ENCODE measurements at regions not wholly inside any gene's neighbourhood (a gene's known extent, or its start where the extent isn't known, plus 50 kb on each side); places are given as distances from the start of the nearest gene placed in this dataset.

DNA sequence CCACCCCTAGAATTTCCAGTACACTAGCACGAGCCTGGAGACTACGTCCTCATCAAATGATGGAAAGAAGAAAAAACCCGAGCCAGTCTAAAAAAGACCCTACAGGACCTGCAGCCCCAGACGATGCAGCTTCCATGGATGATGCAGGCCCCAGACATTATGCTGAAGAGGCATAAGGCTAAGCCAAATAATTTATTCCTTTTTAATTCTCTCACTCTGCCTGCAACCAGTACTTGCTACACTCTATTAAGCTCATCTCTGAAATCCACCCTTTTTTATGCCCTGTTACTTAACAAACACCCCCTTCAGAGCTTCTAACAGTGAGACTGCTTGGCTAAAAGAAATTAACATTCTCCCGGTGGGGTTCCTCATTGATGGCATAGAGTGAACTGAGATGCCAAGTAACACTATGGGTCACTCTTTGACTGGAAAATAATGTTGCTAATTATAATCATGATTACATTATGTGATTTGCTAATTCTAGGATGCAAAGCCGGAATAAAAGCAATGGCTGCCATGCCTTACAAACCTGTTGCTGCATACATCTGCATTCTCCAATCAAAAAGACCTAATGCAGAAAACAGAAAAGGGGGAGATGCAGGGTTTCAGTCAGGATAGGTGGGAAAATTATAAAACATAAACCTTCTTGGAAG, 1462.4 kb downstream of the UQCRFS1 start:
- H3K4me1 ChIP-seq (ENCODE audit: insufficient read depth, low read length), result peaks cover 9% of the 10 kb centered on the region
- H3K9me3 ChIP-seq (ENCODE audit: low read length), result no peaks in the 10 kb centered on the region
- H3K4me3 ChIP-seq (ENCODE audit: low read length), result no peak overlapping the region
- H3K27me3 ChIP-seq (ENCODE audit: insufficient read depth, low read length), result no peaks in the 10 kb centered on the region
- no peaks in the 10 kb centered on the region for H3K36me3 ChIP-seq (ENCODE audit: insufficient read depth, low read length)
- no peak overlapping the region for H2AFZ ChIP-seq (ENCODE audit: low read depth, low read length)

DNA sequence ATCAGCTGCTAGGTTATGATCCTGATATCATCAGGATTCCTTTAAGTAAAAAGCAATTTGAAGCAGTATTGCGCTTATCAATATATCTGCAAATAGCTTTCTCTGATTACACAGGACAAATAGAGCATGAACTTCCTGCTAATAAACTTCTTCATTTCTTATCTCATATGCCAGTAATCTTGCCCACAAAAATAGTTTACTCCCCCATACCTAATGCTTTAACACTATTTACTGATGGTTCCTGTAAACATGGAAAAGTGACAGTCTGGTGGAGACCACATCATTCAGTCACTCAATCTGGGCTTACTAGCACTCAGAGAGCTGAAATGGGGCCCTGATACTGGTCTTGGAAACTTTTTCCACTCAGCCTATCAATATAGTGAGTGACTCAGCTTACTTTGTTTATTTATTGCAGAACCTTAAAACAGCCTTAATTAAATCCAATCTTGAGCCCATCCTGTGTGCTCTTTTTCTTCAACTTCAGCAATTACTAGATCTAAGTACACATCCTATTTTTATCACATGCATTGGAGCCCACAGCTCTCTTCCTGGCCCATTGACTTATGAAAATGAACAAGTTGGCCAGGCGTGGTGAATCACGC, 1464.3 kb downstream of the UQCRFS1 start:
- H3K4me3 ChIP-seq (ENCODE audit: low read length), result no peak overlapping the region
- H3K4me1 ChIP-seq (ENCODE audit: insufficient read depth, low read length), result peaks cover 9% of the 10 kb centered on the region
- H3K36me3 ChIP-seq (ENCODE audit: insufficient read depth, low read length), result no peaks in the 10 kb centered on the region
- H2AFZ ChIP-seq (ENCODE audit: low read depth, low read length), result no peak overlapping the region
- H3K9me3 ChIP-seq (ENCODE audit: low read length), result no peaks in the 10 kb centered on the region
- no peaks in the 10 kb centered on the region for H3K27me3 ChIP-seq (ENCODE audit: insufficient read depth, low read length)

DNA sequence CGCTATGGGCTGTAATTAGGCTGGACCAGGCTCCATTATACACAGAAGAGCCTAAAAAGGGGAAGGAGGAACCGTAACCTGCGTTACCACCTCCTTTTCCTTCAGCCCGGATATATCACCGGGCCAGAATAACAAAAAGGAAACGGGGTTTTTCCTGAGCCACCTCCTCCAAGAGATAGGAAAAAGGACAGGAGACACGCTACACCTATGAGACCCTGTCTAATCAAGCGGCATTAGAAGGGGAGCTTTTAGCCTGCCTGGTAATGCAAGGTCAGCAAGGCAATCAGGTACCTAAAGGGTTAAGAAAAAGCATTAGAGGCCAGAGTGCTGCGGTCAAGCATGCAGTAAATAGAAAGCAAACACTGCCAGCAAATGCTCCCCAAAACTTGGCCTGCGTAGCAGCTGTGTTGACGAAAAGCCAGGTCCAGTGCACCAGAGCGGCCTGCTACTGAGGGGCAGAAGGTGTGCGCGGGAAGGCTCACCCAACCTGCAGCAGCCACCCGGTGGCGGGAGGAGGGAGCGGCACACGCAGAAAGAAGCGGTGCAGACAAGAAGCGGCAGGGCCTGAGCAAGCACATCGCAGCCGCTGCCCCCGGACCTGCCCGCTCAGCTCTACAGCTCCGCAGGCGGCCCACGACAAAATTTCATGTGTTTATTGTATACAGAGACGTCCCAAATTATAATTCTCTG, 1466.1 kb downstream of the UQCRFS1 start:
- H3K9me3 ChIP-seq (ENCODE audit: low read length), result no peaks in the 10 kb centered on the region

DNA sequence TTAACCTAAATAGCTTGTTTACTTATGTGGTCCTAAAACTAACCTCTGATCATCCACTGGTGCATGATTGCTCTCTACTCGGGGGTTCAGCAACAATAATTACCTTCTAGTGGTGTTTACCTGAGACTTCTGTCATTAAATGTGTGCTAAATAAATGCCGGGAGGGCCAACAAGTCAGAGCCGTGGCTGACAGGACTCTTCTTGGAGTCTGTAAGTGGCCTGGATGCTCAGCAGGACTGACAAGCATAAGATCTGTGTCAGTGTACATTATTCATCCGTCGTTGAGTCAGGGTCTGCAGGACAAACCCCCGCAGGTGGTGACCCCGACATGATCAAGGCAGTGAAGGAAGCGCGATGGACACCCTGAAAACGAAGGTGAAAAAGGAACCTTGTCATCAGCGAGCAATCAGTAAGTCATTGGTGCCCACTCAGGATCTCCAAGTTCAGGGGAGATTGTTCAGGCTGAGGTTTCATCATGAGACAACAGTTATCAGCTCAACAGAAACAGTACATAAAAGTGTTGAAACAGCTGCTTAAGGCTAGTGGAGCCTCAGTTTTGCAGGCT, 1466.9 kb downstream of the UQCRFS1 start:
- Histone ChIP-seq H3K27me3 (ENCODE audit: insufficient read depth, low read length) (no peaks in the 10 kb centered on the region), H3K4me3 (ENCODE audit: low read length) (no peak overlapping the region), H3K36me3 (ENCODE audit: insufficient read depth, low read length) (no peaks in the 10 kb centered on the region), H3K4me1 (ENCODE audit: insufficient read depth, low read length) (peaks cover 9% of the 10 kb centered on the region), H2AFZ (ENCODE audit: low read depth, low read length) (no peak overlapping the region), H3K9me3 (ENCODE audit: low read length) (no peaks in the 10 kb centered on the region)

More for the DNA sequence above, 1466.1 kb downstream of the UQCRFS1 start:
- Histone ChIP-seq H3K27me3 (ENCODE audit: insufficient read depth, low read length) (no peaks in the 10 kb centered on the region), H3K4me1 (ENCODE audit: insufficient read depth, low read length) (peaks cover 9% of the 10 kb centered on the region), H2AFZ (ENCODE audit: low read depth, low read length) (no peak overlapping the region), H3K4me3 (ENCODE audit: low read length) (no peak overlapping the region), H3K36me3 (ENCODE audit: insufficient read depth, low read length) (no peaks in the 10 kb centered on the region)

DNA sequence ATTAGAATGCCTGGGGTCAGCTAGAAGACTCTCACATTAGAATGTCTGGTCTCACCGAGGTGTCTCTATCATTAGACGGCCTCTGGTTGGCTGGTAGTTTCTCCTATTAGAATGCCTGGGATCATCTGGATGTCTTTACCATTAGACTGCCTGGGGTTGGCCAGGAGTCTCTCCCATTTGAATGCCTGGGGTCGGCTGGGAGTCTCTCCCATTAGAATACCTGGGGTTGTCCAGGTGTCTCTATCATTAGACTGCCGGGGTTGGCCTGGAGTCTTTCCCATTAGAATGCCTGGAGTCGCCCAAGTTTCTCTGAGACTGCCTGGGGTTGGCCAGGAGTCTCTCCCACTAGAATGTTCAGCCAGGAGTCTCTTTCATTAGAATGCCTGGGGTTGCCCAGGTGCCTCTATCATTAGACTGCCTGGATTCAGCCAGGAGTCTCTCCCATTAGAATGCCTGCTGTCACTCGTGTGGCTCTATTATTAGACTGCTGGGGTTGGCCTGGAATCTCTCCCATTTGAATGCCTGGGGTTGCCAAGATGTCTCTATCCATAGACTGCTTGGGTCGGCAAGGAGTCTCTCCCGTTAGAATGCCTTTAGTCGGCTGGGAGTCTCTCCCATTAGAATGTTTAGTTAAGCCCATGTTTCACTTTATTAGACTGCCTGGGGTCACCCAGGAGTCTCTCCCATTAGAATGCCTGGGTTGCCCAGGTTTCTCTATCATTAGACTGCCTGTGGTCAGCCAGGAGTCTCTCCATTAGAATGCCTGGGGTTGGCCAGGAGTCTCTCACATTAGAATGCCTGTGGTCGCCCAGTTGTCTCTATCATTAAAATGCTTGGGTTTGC, 1467.8 kb downstream of the UQCRFS1 start:
- Histone ChIP-seq H3K9me3 (ENCODE audit: low read length) (no peaks in the 10 kb centered on the region), H3K27me3 (ENCODE audit: insufficient read depth, low read length) (no peaks in the 10 kb centered on the region), H3K4me1 (ENCODE audit: insufficient read depth, low read length) (peaks cover 2% of the 10 kb centered on the region), H2AFZ (ENCODE audit: low read depth, low read length) (no peak overlapping the region), H3K36me3 (ENCODE audit: insufficient read depth, low read length) (no peaks in the 10 kb centered on the region), H3K4me3 (ENCODE audit: low read length) (no peak overlapping the region)

DNA sequence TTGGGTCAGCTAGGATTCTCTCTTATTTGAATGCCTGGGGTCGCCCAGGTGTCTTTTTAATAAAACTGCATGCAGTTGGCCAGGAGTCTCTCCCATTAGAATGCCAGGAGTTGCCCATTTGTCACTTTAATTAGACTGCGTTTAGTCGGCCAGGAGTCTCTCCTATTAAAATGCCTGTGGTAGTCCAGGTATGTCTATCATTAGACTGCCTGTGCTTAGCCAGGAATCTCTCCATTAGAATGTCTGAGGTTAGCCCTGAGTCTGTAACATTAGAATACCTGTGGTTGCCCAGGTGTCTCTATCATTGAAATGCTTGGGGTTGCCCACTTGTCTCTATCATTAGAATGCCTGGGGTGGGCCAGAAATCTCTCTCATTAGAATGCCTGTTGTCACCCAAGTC, 1470.9 kb downstream of the UQCRFS1 start:
- Histone ChIP-seq H3K27me3 (ENCODE audit: insufficient read depth, low read length) (no peaks in the 10 kb centered on the region), H3K4me1 (ENCODE audit: insufficient read depth, low read length) (no peaks in the 10 kb centered on the region), H3K9me3 (ENCODE audit: low read length) (no peaks in the 10 kb centered on the region), H3K36me3 (ENCODE audit: insufficient read depth, low read length) (no peaks in the 10 kb centered on the region), H3K4me3 (ENCODE audit: low read length) (no peak overlapping the region), H2AFZ (ENCODE audit: low read depth, low read length) (no peak overlapping the region)

DNA sequence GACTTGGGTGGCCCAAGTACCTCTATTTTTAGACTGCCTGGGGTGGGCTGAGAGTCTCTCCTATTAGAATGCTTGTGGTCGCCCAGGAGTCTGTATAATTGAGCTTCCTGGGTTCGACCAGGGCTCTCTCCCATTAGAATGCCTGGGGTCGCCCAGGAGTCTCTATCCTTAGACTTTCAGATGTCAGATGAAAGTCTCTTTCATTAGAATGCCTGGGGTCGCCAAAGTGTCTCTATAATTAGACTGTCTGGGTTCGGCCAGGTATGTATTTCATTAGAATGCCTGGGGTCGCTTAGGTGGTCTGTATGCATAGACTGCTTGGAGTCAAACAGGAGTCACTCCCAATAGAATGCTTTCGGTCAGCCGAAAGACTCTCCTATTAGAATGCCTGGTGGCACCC, 1471.7 kb downstream of the UQCRFS1 start:
- no peaks in the 10 kb centered on the region for H3K36me3 ChIP-seq (ENCODE audit: insufficient read depth, low read length)
- H3K4me1 ChIP-seq (ENCODE audit: insufficient read depth, low read length), result no peaks in the 10 kb centered on the region
- H3K27me3 ChIP-seq (ENCODE audit: insufficient read depth, low read length), result no peaks in the 10 kb centered on the region
- no peaks in the 10 kb centered on the region for H3K9me3 ChIP-seq (ENCODE audit: low read length)
- H2AFZ ChIP-seq (ENCODE audit: low read depth, low read length), result no peak overlapping the region
- no peak overlapping the region for H3K4me3 ChIP-seq (ENCODE audit: low read length)

DNA sequence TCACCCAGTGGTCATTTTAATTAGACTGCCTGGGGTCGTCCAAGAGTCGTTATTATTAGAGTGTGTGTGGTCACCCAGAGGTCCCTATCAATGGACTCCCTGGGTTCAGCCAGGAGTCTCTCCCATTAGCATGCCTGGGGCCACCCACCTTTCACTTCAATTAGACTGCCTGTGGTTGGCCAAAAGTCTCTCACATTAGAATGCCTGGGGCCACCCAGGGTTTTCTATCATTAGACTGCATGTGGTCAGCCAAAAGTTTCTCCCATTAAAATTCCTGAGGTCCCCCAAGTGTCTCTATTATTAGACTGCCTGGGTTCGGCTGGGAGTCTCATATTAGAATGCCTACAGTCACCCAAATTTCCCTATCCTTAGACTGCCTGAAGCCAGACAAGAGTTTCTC, 1472.6 kb downstream of the UQCRFS1 start:
- no peak overlapping the region for H3K4me3 ChIP-seq (ENCODE audit: low read length)
- H3K9me3 ChIP-seq (ENCODE audit: low read length), result no peaks in the 10 kb centered on the region
- no peak overlapping the region for H2AFZ ChIP-seq (ENCODE audit: low read depth, low read length)
- no peaks in the 10 kb centered on the region for H3K4me1 ChIP-seq (ENCODE audit: insufficient read depth, low read length)
- no peaks in the 10 kb centered on the region for H3K36me3 ChIP-seq (ENCODE audit: insufficient read depth, low read length)
- no peaks in the 10 kb centered on the region for H3K27me3 ChIP-seq (ENCODE audit: insufficient read depth, low read length)

DNA sequence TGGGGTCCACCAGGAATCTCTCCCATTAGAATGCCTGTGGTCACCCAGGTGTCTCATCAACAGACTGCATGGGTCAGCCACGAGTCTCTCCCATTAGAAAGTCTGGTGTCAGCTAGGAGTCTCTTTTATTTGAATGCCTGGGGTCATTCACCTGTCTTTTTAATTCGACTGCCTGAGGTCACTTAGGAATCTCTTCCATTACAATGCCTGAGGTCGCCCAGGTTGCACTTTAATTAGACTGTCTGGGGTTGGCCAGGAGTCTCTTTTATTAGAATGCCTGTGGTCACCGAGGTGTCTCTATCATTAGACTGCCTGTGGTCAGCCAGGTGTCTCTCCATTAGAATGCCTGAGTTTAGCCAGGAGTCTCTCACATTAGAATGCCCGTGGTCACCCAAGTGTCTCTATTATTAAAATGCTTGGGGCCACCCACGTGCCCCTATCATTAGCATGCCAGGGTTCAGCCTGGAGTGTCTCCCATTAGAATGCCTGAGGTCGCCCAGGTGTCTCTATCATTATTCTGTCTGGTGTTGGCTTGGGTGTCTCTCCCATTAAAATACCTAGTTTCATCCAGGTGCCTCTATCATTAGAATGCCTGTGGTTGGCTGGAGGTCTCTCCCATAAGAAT, 1474.3 kb downstream of the UQCRFS1 start:
- no peak overlapping the region for H2AFZ ChIP-seq (ENCODE audit: low read depth, low read length)
- no peaks in the 10 kb centered on the region for H3K27me3 ChIP-seq (ENCODE audit: insufficient read depth, low read length)
- H3K4me3 ChIP-seq (ENCODE audit: low read length), result no peak overlapping the region

DNA sequence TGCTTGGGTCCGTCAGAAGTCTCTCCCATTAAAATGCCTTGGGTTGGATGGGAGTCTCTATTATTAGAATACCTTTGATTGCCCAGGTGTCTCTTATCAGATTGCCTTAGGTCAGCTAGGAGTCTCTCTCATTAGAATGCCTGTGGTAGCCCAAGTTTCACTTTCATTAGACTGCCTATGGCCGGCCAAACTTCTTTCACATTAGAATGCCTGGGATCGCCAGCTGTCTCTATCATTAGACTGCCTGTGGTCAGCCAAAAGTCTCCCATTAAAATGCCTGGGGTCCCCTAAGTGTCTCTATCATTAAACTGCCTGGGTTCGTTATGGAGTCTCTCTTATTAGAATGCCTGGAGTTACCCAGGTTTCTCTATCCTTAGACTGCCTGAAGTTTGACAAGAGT, 1476.7 kb downstream of the UQCRFS1 start:
- Histone ChIP-seq H3K4me1 (ENCODE audit: insufficient read depth, low read length) (no peaks in the 10 kb centered on the region), H3K4me3 (ENCODE audit: low read length) (no peak overlapping the region), H3K36me3 (ENCODE audit: insufficient read depth, low read length) (no peaks in the 10 kb centered on the region), H3K27me3 (ENCODE audit: insufficient read depth, low read length) (no peaks in the 10 kb centered on the region), H3K9me3 (ENCODE audit: low read length) (no peaks in the 10 kb centered on the region), H2AFZ (ENCODE audit: low read depth, low read length) (no peak overlapping the region)

More for the DNA sequence above, 1474.3 kb downstream of the UQCRFS1 start:
- H3K9me3 ChIP-seq (ENCODE audit: low read length), result no peaks in the 10 kb centered on the region
- H3K4me1 ChIP-seq (ENCODE audit: insufficient read depth, low read length), result no peaks in the 10 kb centered on the region
- no peaks in the 10 kb centered on the region for H3K36me3 ChIP-seq (ENCODE audit: insufficient read depth, low read length)

DNA sequence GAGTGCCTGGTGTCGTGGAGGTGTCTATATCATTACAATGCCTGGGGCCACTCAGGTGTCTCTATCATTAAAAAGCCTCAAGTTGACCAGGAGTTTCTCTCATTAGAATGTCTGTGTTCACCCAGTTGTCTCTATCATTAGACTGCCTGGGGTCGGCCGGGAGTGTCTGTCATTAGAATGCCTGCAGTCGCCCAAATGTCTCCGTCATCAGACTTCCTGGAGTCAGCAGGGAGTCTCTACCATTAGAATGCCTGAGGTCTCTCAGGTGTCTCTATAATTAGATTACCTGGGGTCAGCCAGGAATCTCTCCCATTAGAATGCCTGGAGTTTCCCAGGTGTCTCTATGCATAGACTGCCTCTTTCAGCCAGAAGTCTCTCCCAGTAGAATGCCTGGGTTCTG, 1477.6 kb downstream of the UQCRFS1 start:
- Histone ChIP-seq H3K36me3 (ENCODE audit: insufficient read depth, low read length) (no peaks in the 10 kb centered on the region), H2AFZ (ENCODE audit: low read depth, low read length) (no peak overlapping the region), H3K4me1 (ENCODE audit: insufficient read depth, low read length) (no peaks in the 10 kb centered on the region), H3K27me3 (ENCODE audit: insufficient read depth, low read length) (no peaks in the 10 kb centered on the region), H3K9me3 (ENCODE audit: low read length) (no peaks in the 10 kb centered on the region), H3K4me3 (ENCODE audit: low read length) (no peak overlapping the region)

DNA sequence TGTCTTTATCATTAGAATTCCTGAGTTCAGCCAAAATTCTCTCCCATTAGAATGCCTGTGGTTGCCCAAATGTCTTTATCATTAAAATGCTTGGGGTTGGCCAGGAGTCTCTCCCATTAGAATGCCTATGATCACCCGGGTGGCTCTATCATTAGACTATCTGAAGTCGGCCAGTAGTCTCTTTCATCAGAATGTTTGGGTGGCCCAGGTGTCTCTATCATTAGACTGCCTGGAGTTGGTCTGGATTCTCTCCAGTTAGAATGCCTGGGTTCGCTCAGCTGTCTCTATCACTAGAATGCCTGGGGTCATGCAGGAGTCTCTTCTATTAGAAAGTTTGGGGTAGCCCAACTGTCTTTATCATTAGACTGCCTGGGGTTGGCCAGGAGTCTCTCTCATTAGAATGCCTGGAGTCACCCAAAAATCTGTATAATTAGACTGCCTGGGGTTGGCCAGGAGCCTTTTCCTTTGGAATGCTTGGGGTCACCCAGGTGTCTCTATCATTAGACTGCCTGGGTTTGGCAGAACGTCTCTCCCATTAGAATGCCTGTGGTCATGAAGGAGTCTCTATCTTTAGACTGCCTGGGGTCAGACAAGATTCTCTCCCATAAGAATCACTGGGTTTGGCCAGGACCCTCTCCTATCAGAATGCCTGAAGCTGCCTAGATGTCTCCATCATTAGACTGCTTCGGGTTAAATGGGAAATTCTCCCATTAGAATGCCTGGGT, 1478.3 kb downstream of the UQCRFS1 start:
- Histone ChIP-seq H3K36me3 (ENCODE audit: insufficient read depth, low read length) (no peaks in the 10 kb centered on the region), H3K4me1 (ENCODE audit: insufficient read depth, low read length) (no peaks in the 10 kb centered on the region), H3K27me3 (ENCODE audit: insufficient read depth, low read length) (no peaks in the 10 kb centered on the region), H3K9me3 (ENCODE audit: low read length) (no peaks in the 10 kb centered on the region), H2AFZ (ENCODE audit: low read depth, low read length) (no peak overlapping the region), H3K4me3 (ENCODE audit: low read length) (no peak overlapping the region)

All from neuron (in vitro differentiated cells).